GM08714 (cell line): ENCODE measurements at regions not wholly inside any gene's neighbourhood (a gene's known extent, or its start where the extent isn't known, plus 50 kb on each side); places are given as distances from the start of the nearest gene placed in this dataset.

Experiments used
- H3K4me3 ChIP-seq: fragments of 200-500 bp; sonication (Bioruptor generic); 2 replicates; pipeline ENCODE4 v1.5.1; 2014; ENCODE audit warnings: mild to moderate bottlenecking, low read length, inconsistent platforms
- ZNF274 ChIP-seq: IDR thresholded peaks from 2 replicates; pipeline ENCODE4 v1.6.1; 2012; ENCODE audit warnings: mild to moderate bottlenecking, low read depth, low read length

DNA sequence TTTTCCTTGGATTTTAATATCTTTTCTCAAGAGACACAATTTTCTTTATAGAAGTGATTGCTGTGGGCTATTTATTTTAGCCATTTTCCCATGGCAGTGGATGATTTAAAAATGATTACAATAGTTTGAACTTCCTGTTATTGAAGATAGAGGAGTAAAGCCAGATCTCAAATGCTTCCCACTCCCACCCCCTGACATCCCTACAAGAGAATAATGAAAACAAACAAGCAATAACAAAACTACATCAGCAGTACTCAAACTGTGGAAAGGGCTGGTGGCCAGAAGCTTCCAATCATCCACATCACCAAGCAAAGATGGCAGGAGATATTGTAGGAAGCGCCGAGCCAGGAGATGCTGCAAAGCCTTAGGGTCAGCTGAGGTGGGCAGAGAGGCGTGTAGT lies 831.1 kb upstream of the NR2F2 start:
- H3K4me3 ChIP-seq: no peak overlapping the region
- no peak for TF ChIP-seq ZNF274

DNA sequence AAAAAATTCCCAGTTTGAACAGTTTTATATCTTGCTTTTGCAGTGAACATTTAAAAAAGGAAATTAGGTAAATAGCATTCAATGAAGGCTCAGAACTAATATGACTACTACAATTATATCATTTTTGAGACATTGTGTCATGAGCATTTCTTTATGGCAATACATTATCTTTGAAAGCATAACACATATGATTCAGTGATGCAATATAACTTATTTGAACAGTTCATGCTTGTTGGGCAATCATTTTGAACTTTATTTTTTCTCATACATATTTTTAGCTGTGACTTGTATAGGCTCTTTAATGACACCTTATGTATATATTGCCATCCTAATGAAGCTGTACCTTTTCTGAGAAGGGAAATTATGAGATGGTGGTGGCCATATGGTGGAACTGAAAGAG lies 828.6 kb upstream of the NR2F2 start:
- no peak overlapping the region for H3K4me3 ChIP-seq
- TF ChIP-seq ZNF274: no peak

DNA sequence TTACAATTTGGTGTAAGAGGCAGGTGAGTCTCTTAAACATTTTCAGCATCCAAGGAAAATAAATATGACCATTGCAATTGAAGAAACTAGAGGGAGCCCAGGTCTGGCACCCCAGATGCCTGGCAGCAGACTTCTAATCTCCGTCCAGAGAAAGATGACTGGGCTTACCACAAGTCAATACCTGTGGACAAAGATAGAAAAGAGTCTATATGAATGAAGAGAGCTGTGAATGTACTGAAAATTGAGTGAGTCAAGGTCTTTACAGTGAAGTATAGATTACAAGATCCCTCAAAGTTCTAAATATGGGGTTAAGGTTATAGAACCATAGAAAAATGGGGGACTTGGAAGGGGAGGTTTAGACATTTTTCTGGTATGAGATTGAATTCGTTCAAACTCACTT lies 827.4 kb upstream of the NR2F2 start:
- TF ChIP-seq ZNF274: no peak
- no peak overlapping the region for H3K4me3 ChIP-seq

- TF ChIP-seq ZNF274: no peak
- no peak overlapping the region for H3K4me3 ChIP-seq
Observed at GRCh38 chr15:95503640-95504225, 826.8 kb upstream of the NR2F2 start.

DNA sequence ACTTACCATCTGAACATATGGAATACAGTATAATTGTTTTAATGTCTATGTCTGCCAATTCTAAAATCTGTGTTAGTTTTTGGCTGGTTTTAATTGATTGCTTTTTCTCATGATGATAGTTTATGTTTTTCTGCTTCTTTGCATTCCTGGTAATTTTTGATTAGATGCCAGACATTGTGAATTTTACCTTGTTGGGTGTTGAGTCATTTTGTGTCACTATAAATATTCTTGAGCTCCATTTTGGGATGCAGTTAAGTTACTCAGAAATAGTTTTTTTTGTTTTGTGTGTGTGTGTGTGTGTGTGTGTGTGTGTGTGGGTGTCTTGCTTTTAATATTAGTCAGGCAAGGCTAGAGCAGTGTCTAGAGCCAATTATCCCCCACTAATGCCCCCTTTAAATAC lies 818.8 kb upstream of the NR2F2 start:
- no peak for TF ChIP-seq ZNF274
- H3K4me3 ChIP-seq: no peak overlapping the region

DNA sequence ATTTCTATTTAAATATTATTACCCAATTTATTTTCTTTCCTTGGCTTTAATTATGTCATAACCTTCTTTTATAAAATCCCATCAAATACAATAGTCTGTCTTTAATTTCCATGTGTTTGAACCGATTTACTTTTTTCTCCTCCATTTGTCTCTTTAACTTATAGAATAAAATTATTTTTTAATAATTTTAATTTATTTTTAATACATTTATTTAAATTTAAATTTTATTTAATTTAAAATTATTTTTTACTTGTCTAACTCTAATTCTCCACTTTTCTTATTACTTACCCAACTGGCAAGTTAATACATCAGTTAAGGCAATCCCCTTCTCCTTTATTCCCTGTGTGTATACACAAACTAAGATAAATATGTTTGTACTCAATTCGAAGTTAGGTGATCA lies 817.6 kb upstream of the NR2F2 start:
- H3K4me3 ChIP-seq: no peak overlapping the region
- no peak for TF ChIP-seq ZNF274

- no peak overlapping the region for H3K4me3 ChIP-seq
- no peak for TF ChIP-seq ZNF274
Observed at GRCh38 chr15:95519887-95520286, 810.6 kb upstream of the NR2F2 start.

GRCh38 chr15:95520511-95520910 lies 810.0 kb upstream of the NR2F2 start:
- TF ChIP-seq ZNF274: no peak
- H3K4me3 ChIP-seq: no peak overlapping the region

DNA sequence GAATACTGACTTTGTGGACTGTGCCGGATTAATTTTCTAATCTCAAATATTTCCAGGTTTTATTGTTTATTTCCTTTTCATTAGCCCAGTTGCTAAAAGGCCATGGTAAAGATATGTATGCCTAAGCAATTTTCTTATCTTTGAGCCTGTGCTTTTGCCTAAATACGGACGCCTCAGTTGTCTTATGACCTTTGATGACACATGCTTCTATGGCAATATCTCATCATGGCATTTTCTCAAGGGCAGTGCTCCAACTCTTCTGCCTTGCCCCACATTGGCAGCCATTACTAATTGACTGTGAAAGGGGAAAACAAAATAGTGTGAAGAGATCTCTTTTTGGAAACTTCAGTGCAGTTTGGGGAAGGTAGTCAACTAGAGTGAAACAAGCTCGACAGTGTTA lies 809.6 kb upstream of the NR2F2 start:
- no peak for TF ChIP-seq ZNF274
- H3K4me3 ChIP-seq: no peak overlapping the region

- no peak for TF ChIP-seq ZNF274
- H3K4me3 ChIP-seq: no peak overlapping the region
Observed at GRCh38 chr15:95522533-95522932, 808.0 kb upstream of the NR2F2 start.

DNA sequence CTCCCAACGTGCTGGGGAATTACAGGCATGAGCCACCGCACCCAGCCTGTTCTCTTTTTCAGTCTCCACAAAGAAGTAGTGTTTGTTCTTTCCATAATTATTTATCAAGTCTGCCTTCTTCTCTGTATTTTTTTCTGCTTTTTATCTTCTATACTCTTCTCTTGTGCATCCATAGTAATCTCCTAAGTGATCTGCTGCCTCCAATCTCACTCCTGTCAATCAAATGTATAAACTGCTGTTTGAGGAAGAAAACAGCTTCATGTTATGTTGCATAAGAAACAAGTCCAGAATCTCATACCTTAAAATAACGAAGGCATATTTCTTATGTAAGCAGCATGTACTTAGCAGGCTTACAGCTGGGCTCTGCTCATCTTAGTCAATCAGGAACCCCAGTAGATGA lies 801.6 kb upstream of the NR2F2 start:
- no peak overlapping the region for H3K4me3 ChIP-seq
- no peak for TF ChIP-seq ZNF274

DNA sequence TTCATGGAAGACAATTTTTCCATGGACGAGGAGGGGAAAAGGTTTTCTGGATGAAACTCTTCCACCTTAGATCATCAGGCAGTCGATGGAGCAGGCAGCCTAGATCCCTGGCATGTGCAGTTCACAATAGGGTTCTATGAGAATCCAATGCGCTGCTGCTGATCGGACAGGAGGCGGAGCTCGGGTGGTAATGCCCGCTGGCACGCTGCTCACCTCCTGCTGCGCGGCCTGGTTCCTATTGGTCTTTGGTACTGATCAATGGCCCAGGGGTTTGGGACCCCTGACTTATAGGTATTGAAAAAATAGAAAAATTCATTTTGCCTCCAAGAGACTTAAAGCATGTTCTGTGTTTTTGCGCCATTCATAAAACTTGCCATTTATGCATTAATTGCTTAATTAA lies 793.9 kb upstream of the NR2F2 start:
- TF ChIP-seq ZNF274: no peak
- no peak overlapping the region for H3K4me3 ChIP-seq

GRCh38 chr15:95538693-95539092 lies 791.8 kb upstream of the NR2F2 start:
- TF ChIP-seq ZNF274: no peak
- H3K4me3 ChIP-seq: no peak overlapping the region

- no peak for TF ChIP-seq ZNF274
- H3K4me3 ChIP-seq: no peak overlapping the region
Observed at GRCh38 chr15:95541301-95541700, 789.2 kb upstream of the NR2F2 start.

- TF ChIP-seq ZNF274: no peak
- no peak overlapping the region for H3K4me3 ChIP-seq
Observed at GRCh38 chr15:95549168-95549738, 781.2 kb upstream of the NR2F2 start.

GRCh38 chr15:95550702-95551101 lies 779.8 kb upstream of the NR2F2 start:
- no peak overlapping the region for H3K4me3 ChIP-seq
- no peak for TF ChIP-seq ZNF274
